Sciatic nerve (tissue), 2 donors: ENCODE measurements at regions not wholly inside any gene's neighbourhood (a gene's known extent, or its start where the extent isn't known, plus 50 kb on each side); places are given as distances from the start of the nearest gene placed in this dataset.
"Not testable (repeated sequence)": the region's sequence is repeated elsewhere in the genome, so short reads cannot be mapped to it uniquely, and the experiment has no call there.

Experiments used
- ATAC-seq: fragments of 200-7000 bp; cut with Tn5 transposase; one replicate; pipeline ENCODE4 v1.9.1; 2020; ENCODE audit warnings: mild to moderate bottlenecking, moderate library complexity
- DNase-seq: peaks from one replicate; pipeline ENCODE4 v3.0.0-alpha.2; 2020; ENCODE audit warnings: low spot score
- intact Hi-C: fragments of 100-400 bp; cut with DNase I; formaldehyde crosslinking; loops from one replicate; pipeline ENCODE4 v1.14.2; 2022
- donor health status: DM: no; HTN: no; CAD: no.
- donor health status: DM: no; HTN: no; CAD: no.

GRCh38 chr12:89829434-89829975, 120.9 kb upstream of the ATP2B1 start:
- DNase-seq, result no peak
- ATAC-seq, result no peak
- intact Hi-C loops, result no loop called here

GRCh38 chr12:89828575-89828974, 119.9 kb upstream of the ATP2B1 start:
- intact Hi-C loops, result no loop called here
- DNase-seq (no peak), ATAC-seq (no peak)

- no peak for DNase-seq
- ATAC-seq, result no peak
- intact Hi-C loops, result no loop called here
These were observed 119.0 kb upstream of the ATP2B1 start for GRCh38 chr12:89827592-89827991.

- intact Hi-C loops, result no loop called here
- DNase-seq (no peak), ATAC-seq (no peak)
These were observed 117.8 kb upstream of the ATP2B1 start for GRCh38 chr12:89826468-89826867.

- DNase-seq (no peak), ATAC-seq (no peak)
- intact Hi-C loops, result no loop called here
These were observed 117.2 kb upstream of the ATP2B1 start for GRCh38 chr12:89825591-89826449.

- no peak for ATAC-seq
- intact Hi-C loops, result no loop called here
- no peak for DNase-seq
These were observed 116.2 kb upstream of the ATP2B1 start for GRCh38 chr12:89824822-89825221.

GRCh38 chr12:89822992-89823391, 114.4 kb upstream of the ATP2B1 start:
- intact Hi-C loops, DNase-seq, ATAC-seq: not testable (repeated sequence)

GRCh38 chr12:89821896-89822295, 113.3 kb upstream of the ATP2B1 start:
- ATAC-seq (no peak), DNase-seq (no peak)
- intact Hi-C loops, result no loop called here

- ATAC-seq (no peak), DNase-seq (no peak)
- intact Hi-C loops, result no loop called here
These were observed 109.0 kb upstream of the ATP2B1 start for GRCh38 chr12:89817501-89818226.

- intact Hi-C loops, result no loop called here
- no peak for DNase-seq
- ATAC-seq, result no peak
These were observed 106.6 kb upstream of the ATP2B1 start for GRCh38 chr12:89815225-89815624.

GRCh38 chr12:89803412-89803811, 94.8 kb upstream of the ATP2B1 start:
- ATAC-seq, result no peak
- intact Hi-C loops, result no loop called here
- no peak for DNase-seq

- intact Hi-C loops, result no loop called here
- ATAC-seq, result no peak
- no peak for DNase-seq
These were observed 92.6 kb upstream of the ATP2B1 start for GRCh38 chr12:89801284-89801683.

GRCh38 chr12:89800435-89800834, 91.8 kb upstream of the ATP2B1 start:
- no peak for ATAC-seq
- intact Hi-C loops, result no loop called here
- no peak for DNase-seq

- ATAC-seq, result no peak
- intact Hi-C loops, result no loop called here
- no peak for DNase-seq
These were observed 90.7 kb upstream of the ATP2B1 start for GRCh38 chr12:89799316-89799715.

- ATAC-seq, result no peak
- intact Hi-C loops, result no loop called here
- DNase-seq, result no peak
These were observed 88.8 kb upstream of the ATP2B1 start for GRCh38 chr12:89797436-89797835.

GRCh38 chr12:89796798-89797382, 88.3 kb upstream of the ATP2B1 start:
- intact Hi-C loops, result no loop called here
- ATAC-seq (peak; percentile 44), DNase-seq (no peak)

- no peak for DNase-seq
- intact Hi-C loops, result no loop called here
- ATAC-seq, result no peak
These were observed 85.3 kb upstream of the ATP2B1 start for GRCh38 chr12:89793946-89794345.

GRCh38 chr12:89791286-89791685, 82.6 kb upstream of the ATP2B1 start:
- ATAC-seq, result no peak
- intact Hi-C loops, result no loop called here

GRCh38 chr12:89789862-89790261, 81.2 kb upstream of the ATP2B1 start:
- ATAC-seq, result peak; percentile 77
- intact Hi-C loops, result no loop called here
- no peak for DNase-seq

More at GRCh38 chr12:89791286-89791685, 82.6 kb upstream of the ATP2B1 start:
- DNase-seq, result no peak

GRCh38 chr12:89787763-89788162, 79.1 kb upstream of the ATP2B1 start:
- DNase-seq, result no peak
- intact Hi-C loops, result no loop called here
- ATAC-seq, result no peak
